Stomach (tissue), 4 donors: ENCODE measurements at regions not wholly inside any gene's neighbourhood (a gene's known extent, or its start where the extent isn't known, plus 50 kb on each side); places are given as distances from the start of the nearest gene placed in this dataset.

Experiments
- CTCF ChIP-seq, 7 experiments: fragments of 450-650 bp in 4 of 7; fragments of 200-600 bp in 3 of 7; sonication (generic) in 3 of 7; IDR thresholded peaks; one replicate each; pipeline ENCODE4 v1.5.1; 2016 to 2019; ENCODE audit warnings: antibody characterized with exemption in 7 of 7, control low read depth in 2 of 7, mild to moderate bottlenecking in 1 of 7
- EP300 ChIP-seq: sonication (generic); formaldehyde crosslinking; IDR thresholded peaks from one replicate; pipeline ENCODE4 v1.6.1; 2017; ENCODE audit warnings: antibody characterized with exemption
- POLR2A ChIP-seq, 4 donors: fragments of 450-650 bp; IDR thresholded peaks; one replicate each; pipeline ENCODE4 v1.6.1; 2016; ENCODE audit warnings: antibody characterized with exemption in 4 of 4, control low read depth in 2 of 4, mild to moderate bottlenecking in 1 of 4, moderate library complexity in 1 of 4
- POLR2AphosphoS5 ChIP-seq, 3 donors: sonication (generic); formaldehyde crosslinking; IDR thresholded peaks; one replicate each; pipeline ENCODE4 v1.6.1; 2016; ENCODE audit warnings: antibody characterized with exemption in 3 of 3

- TF ChIP-seq CTCF (IDR thresholded peaks at IDR 0.05) (no peak), EP300 (no peak), POLR2AphosphoS5 (IDR thresholded peaks at IDR 0.05) (no peak), POLR2A (IDR thresholded peaks at IDR 0.05) (no peak)
These were observed 52.2 kb upstream of the PRDX6 start for GRCh38 chr1:173424782-173425407.
